ENCODE measurements at regions not wholly inside any gene's neighbourhood (a gene's known extent, or its start where the extent isn't known, plus 50 kb on each side); places are given as distances from the start of the nearest gene placed in this dataset.

DNA sequence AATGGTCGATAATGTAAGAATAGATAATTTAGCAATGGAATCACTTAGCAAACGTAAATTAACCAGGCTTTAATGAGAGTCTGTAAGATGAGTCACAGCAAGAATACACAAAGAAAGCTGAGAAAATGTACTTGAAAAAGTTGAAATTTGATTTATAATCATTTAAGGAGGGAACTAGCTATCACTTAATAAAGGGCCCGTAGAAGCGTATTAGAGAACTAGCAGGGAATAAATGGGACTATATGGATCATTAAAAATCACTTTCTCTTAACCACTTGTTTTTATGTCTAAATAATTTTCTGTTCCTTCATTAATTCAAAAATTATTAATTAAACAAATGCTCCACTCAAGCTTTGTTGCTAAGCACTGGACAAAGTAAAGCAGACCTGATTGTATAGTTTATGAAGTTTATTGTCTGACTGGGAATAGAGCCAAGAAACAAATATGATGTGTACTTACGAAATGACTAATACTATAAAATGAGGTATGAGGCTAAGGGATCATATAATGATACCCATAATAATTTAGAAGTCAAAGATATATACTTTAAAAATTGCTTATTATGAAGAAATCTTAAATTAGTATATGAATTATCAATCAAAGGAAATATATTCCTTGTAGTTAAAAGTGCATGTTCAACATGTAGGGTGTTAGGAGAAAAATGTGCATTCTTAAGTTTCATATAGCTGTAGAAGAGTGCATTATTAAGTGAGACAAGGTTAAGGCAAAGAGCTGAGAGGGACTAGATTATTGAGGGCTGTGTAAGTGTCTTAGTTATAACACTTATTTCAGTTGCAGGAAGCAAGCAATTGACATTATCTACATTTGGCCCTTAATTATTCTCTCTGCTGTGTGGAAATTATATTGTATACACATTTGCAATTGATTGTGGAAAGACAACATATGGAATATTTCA lies 196.8 kb downstream of the PRDM9 start:
- no peaks in the 10 kb centered on the region for H3K4me1 ChIP-seq (ENCODE audit: control insufficient read depth in 2 of 3, insufficient read depth in 2 of 3, low read depth in 1 of 3, low read length in 3 of 3)
- DNase-seq (no peak), FAIRE-seq (no peak)
- no peak overlapping the region for H3K9ac ChIP-seq (ENCODE audit: low read length in 3 of 3)
- H3K27me3 ChIP-seq (ENCODE audit: control insufficient read depth, insufficient read depth, low read length), result no peaks in the 10 kb centered on the region
- intact Hi-C loops (cut with DNase I), result no loop called here
- H3K27ac ChIP-seq (ENCODE audit: low read depth in 2 of 2, low read length in 2 of 2), result no peak overlapping the region
- no peak overlapping the region for H3K4me3 ChIP-seq (ENCODE audit: low read length in 3 of 3)
- TF ChIP-seq, protein P1, sequence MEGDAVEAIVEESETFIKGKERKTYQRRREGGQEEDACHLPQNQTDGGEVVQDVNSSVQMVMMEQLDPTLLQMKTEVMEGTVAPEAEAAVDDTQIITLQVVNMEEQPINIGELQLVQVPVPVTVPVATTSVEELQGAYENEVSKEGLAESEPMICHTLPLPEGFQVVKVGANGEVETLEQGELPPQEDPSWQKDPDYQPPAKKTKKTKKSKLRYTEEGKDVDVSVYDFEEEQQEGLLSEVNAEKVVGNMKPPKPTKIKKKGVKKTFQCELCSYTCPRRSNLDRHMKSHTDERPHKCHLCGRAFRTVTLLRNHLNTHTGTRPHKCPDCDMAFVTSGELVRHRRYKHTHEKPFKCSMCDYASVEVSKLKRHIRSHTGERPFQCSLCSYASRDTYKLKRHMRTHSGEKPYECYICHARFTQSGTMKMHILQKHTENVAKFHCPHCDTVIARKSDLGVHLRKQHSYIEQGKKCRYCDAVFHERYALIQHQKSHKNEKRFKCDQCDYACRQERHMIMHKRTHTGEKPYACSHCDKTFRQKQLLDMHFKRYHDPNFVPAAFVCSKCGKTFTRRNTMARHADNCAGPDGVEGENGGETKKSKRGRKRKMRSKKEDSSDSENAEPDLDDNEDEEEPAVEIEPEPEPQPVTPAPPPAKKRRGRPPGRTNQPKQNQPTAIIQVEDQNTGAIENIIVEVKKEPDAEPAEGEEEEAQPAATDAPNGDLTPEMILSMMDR (IDR thresholded peaks at IDR 0.05; ENCODE audit: borderline replicate concordance, extremely low read depth, insufficient read depth), result no peak
- no peaks in the 10 kb centered on the region for H3K36me3 ChIP-seq (ENCODE audit: control insufficient read depth in 2 of 3, insufficient read depth in 3 of 3, low read length in 3 of 3)
- H3K9me3 ChIP-seq (ENCODE audit: control insufficient read depth in 2 of 3, insufficient read depth in 1 of 3, low read length in 3 of 3), result no peaks in the 10 kb centered on the region

DNA sequence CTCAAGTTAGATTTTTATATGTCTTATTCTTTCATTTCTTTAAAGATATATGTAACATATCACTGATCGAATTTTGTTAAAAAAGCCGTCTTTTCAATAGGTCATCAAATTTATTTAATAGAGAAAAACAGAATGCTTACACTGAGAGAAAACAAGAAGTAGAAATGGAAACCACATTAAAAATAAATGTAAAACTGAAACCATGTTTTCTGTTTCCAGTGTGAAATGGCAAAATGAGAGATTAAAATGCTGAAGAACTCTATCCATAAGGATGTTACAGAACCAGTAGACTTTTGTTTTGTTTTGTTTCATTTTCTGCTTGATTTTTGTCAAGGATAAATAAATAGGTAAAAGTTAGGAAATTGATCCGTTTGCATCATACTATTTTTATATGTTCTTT lies 210.1 kb downstream of the PRDM9 start:
- Histone ChIP-seq H3K27ac (ENCODE audit: low read depth in 2 of 2, low read length in 2 of 2) (no peak overlapping the region), H3K4me3 (ENCODE audit: low read length in 3 of 3) (no peak overlapping the region), H3K4me1 (ENCODE audit: control insufficient read depth in 2 of 3, insufficient read depth in 2 of 3, low read depth in 1 of 3, low read length in 3 of 3) (no peaks in the 10 kb centered on the region), H3K27me3 (ENCODE audit: control insufficient read depth, insufficient read depth, low read length) (no peaks in the 10 kb centered on the region), H3K9ac (ENCODE audit: low read length in 3 of 3) (no peak overlapping the region), H3K36me3 (ENCODE audit: control insufficient read depth in 2 of 3, insufficient read depth in 3 of 3, low read length in 3 of 3) (no peaks in the 10 kb centered on the region), H3K9me3 (ENCODE audit: control insufficient read depth in 2 of 3, insufficient read depth in 1 of 3, low read length in 3 of 3) (peaks cover 0 to 5% (median 0%) of the 10 kb centered on the region in 3 donors)
- FAIRE-seq (no peak), DNase-seq (no peak)
- intact Hi-C loops (cut with DNase I), result no loop called here
- TF ChIP-seq, protein P1 (IDR thresholded peaks at IDR 0.05; ENCODE audit: borderline replicate concordance, extremely low read depth, insufficient read depth), result no peak

DNA sequence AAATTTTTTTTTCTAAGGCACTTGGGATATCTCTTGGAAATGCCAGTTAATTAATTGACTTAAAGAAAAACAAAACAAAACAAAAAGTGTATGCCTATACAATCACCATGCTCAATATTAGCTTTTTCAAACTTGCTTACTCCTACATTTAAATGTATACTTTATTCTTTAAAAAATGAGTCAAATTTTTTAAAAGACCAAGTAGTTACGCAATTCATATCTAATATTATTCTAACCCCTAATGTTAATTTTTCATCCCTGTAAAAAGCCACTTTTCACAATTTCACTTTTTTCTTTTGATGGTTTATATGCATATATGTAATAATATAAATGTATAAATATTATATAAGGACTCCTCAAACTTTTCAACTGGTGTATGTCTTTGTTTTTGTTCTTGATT lies 211.2 kb downstream of the PRDM9 start:
- Histone ChIP-seq H3K27ac (ENCODE audit: low read depth in 2 of 2, low read length in 2 of 2) (no peak overlapping the region), H3K4me3 (ENCODE audit: low read length in 3 of 3) (no peak overlapping the region), H3K9me3 (ENCODE audit: control insufficient read depth in 2 of 3, insufficient read depth in 1 of 3, low read length in 3 of 3) (peaks cover 0 to 3% (median 0%) of the 10 kb centered on the region in 3 donors), H3K36me3 (ENCODE audit: control insufficient read depth in 2 of 3, insufficient read depth in 3 of 3, low read length in 3 of 3) (no peaks in the 10 kb centered on the region), H3K9ac (ENCODE audit: low read length in 3 of 3) (no peak overlapping the region), H3K4me1 (ENCODE audit: control insufficient read depth in 2 of 3, insufficient read depth in 2 of 3, low read depth in 1 of 3, low read length in 3 of 3) (no peaks in the 10 kb centered on the region), H3K27me3 (ENCODE audit: control insufficient read depth, insufficient read depth, low read length) (no peaks in the 10 kb centered on the region)
- FAIRE-seq (no peak), DNase-seq (no peak)
- TF ChIP-seq, protein P1 (IDR thresholded peaks at IDR 0.05; ENCODE audit: borderline replicate concordance, extremely low read depth, insufficient read depth), result no peak
- intact Hi-C loops (cut with DNase I), result no loop called here
